Neural cell (in vitro differentiated cells): ENCODE measurements at regions not wholly inside any gene's neighbourhood (a gene's known extent, or its start where the extent isn't known, plus 50 kb on each side); places are given as distances from the start of the nearest gene placed in this dataset.

Source experiments
- H2AFZ ChIP-seq: fragments of 200-600, 300-800 bp; sonication (generic), shearing (Covaris generic); 2 replicates; pipeline ENCODE4 v1.6.0; 2014; ENCODE audit warnings: low read depth, mild to moderate bottlenecking, antibody characterized with exemption, low read length, moderate library complexity
- H3F3A ChIP-seq: fragments of 200-600 bp; shearing (Covaris generic); 2 replicates; pipeline ENCODE4 v1.6.1; 2016; ENCODE audit warnings: mild to moderate bottlenecking, moderate library complexity, mixed read lengths, antibody characterized with exemption, low read length; ENCODE audit not compliant: insufficient read depth, poor library complexity, severe bottlenecking
- H3K27ac ChIP-seq: fragments of 200-600, 300-800 bp; sonication (generic), shearing (Covaris generic); 2 replicates; pipeline ENCODE4 v1.5.1; 2014; ENCODE audit warnings: mild to moderate bottlenecking, low read length, moderate library complexity
- H3K27me3 ChIP-seq: fragments of 300-800, 200-600 bp; sonication (generic), shearing (Covaris generic); 2 replicates; pipeline ENCODE4 v1.6.0; 2014; ENCODE audit warnings: mild to moderate bottlenecking, low read depth, low read length, moderate library complexity; ENCODE audit not compliant: insufficient read depth
- H3K36me3 ChIP-seq: fragments of 300-800, 200-600 bp; sonication (generic), shearing (Covaris generic); 2 replicates; pipeline ENCODE4 v1.5.1; 2014; ENCODE audit warnings: mild to moderate bottlenecking, antibody characterized with exemption, low read length, moderate library complexity; ENCODE audit not compliant: insufficient read depth
- H3K4me2 ChIP-seq: fragments of 300-800, 200-600 bp; sonication (generic), shearing (Covaris generic); 2 replicates; pipeline ENCODE4 v1.6.0; 2014; ENCODE audit warnings: mild to moderate bottlenecking, low read length
- H3K4me3 ChIP-seq: fragments of 300-800, 200-600 bp; sonication (generic), shearing (Covaris generic); 2 replicates; pipeline ENCODE4 v1.5.1; 2014; ENCODE audit warnings: mild to moderate bottlenecking, low read length, moderate library complexity
- H3K79me2 ChIP-seq: fragments of 200-600 bp; shearing (Covaris generic); replicated peaks from 2 replicates; pipeline ENCODE4 v1.6.0; 2014; ENCODE audit warnings: mild to moderate bottlenecking, low read length, moderate library complexity; ENCODE audit not compliant: insufficient read depth
- H3K9ac ChIP-seq: fragments of 300-800, 200-600 bp; sonication (generic), shearing (Covaris generic); 2 replicates; pipeline ENCODE4 v1.6.1; 2016; ENCODE audit warnings: mild to moderate bottlenecking, low read length, mixed read lengths
- H3K9me2 ChIP-seq: fragments of 200-600 bp; shearing (Covaris generic); 2 replicates; pipeline ENCODE4 v1.6.1; 2016; ENCODE audit warnings: mild to moderate bottlenecking, low read length, mixed read lengths; ENCODE audit not compliant: insufficient read depth
- H3K9me3 ChIP-seq: fragments of 200-600, 300-800 bp; sonication (generic), shearing (Covaris generic); 2 replicates; pipeline ENCODE4 v1.6.1; 2016; ENCODE audit warnings: mild to moderate bottlenecking, mixed run types, low read length, moderate library complexity, mixed read lengths
- H4K20me1 ChIP-seq: fragments of 200-600 bp; shearing (Covaris generic); 2 replicates; pipeline ENCODE4 v1.6.1; 2016; ENCODE audit warnings: mild to moderate bottlenecking, mixed run types; ENCODE audit not compliant: insufficient read depth
- EP300 ChIP-seq: fragments of 450-650 bp; conservative IDR thresholded peaks from 2 replicates; pipeline ENCODE4 v1.6.1; 2014; ENCODE audit warnings: antibody characterized with exemption, mild to moderate bottlenecking, moderate library complexity; ENCODE audit not compliant: poor library complexity, severe bottlenecking
- EZH2 ChIP-seq: fragments of 200-600, 300-800 bp; shearing (Covaris generic), sonication (generic); IDR thresholded peaks from 2 replicates; pipeline ENCODE4 v1.6.1; 2014; ENCODE audit warnings: antibody characterized with exemption, low read length, borderline replicate concordance, mild to moderate bottlenecking; ENCODE audit not compliant: insufficient read depth, poor library complexity, severe bottlenecking
- MXI1 ChIP-seq: fragments of 450-650 bp; conservative IDR thresholded peaks from 2 replicates; pipeline ENCODE4 v1.6.1; 2014; ENCODE audit warnings: antibody characterized with exemption, mild to moderate bottlenecking; ENCODE audit not compliant: poor library complexity, severe bottlenecking
- POLR2AphosphoS5 ChIP-seq: IDR thresholded peaks from 2 replicates; pipeline ENCODE4 v1.6.1; 2012
- RAD21 ChIP-seq: fragments of 450-650 bp; conservative IDR thresholded peaks from 2 replicates; pipeline ENCODE4 v1.6.1; 2014; ENCODE audit warnings: antibody characterized with exemption, mild to moderate bottlenecking, moderate library complexity
- SMC3 ChIP-seq: fragments of 450-650 bp; conservative IDR thresholded peaks from 2 replicates; pipeline ENCODE4 v1.6.1; 2014; ENCODE audit warnings: antibody characterized with exemption, mild to moderate bottlenecking, moderate library complexity; ENCODE audit not compliant: poor library complexity
- TAF1 ChIP-seq: IDR thresholded peaks from 2 replicates; pipeline ENCODE4 v1.6.1; 2012; ENCODE audit warnings: low read depth
- TF ChIP-seq, protein P1 (sequence below): IDR thresholded peaks from 2 replicates; pipeline ENCODE4 v1.6.1; 2012; ENCODE audit warnings: borderline replicate concordance
- TF ChIP-seq, protein P2 (sequence below): fragments of 450-650 bp; IDR thresholded peaks from 2 replicates; pipeline ENCODE4 v1.5.1; 2014; ENCODE audit warnings: antibody characterized with exemption, mild to moderate bottlenecking, moderate library complexity; ENCODE audit not compliant: poor library complexity, severe bottlenecking

DNA sequence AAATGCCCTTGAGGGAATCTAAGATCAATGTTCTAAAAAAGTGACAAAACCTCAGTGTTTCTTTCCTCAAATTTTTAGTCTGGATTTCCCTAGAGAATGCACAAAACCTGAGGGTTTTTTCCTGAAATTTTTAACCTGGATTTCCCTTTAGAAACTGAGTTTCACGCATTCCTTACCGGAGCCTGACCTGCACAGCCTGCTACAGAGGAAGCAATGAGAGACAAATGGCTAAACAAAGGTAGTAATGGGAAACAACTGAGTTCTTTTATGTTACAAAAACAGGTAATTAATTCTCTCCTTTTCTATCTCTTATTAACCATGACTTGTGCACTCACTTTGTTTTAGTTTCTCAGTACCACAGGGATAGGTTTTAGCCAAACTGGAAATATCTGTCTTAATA lies 281.7 kb upstream of the NT5E start:
- H4K20me1 ChIP-seq: no peaks in the 10 kb centered on the region
- H2AFZ ChIP-seq: no peak overlapping the region
- H3K27ac ChIP-seq: no peak overlapping the region
- no peaks in the 10 kb centered on the region for H3K27me3 ChIP-seq
- no peaks in the 10 kb centered on the region for H3F3A ChIP-seq
- TF ChIP-seq RAD21: no peak
- TF ChIP-seq MXI1: no peak
- TF ChIP-seq SMC3: no peak
- TF ChIP-seq, protein P1, sequence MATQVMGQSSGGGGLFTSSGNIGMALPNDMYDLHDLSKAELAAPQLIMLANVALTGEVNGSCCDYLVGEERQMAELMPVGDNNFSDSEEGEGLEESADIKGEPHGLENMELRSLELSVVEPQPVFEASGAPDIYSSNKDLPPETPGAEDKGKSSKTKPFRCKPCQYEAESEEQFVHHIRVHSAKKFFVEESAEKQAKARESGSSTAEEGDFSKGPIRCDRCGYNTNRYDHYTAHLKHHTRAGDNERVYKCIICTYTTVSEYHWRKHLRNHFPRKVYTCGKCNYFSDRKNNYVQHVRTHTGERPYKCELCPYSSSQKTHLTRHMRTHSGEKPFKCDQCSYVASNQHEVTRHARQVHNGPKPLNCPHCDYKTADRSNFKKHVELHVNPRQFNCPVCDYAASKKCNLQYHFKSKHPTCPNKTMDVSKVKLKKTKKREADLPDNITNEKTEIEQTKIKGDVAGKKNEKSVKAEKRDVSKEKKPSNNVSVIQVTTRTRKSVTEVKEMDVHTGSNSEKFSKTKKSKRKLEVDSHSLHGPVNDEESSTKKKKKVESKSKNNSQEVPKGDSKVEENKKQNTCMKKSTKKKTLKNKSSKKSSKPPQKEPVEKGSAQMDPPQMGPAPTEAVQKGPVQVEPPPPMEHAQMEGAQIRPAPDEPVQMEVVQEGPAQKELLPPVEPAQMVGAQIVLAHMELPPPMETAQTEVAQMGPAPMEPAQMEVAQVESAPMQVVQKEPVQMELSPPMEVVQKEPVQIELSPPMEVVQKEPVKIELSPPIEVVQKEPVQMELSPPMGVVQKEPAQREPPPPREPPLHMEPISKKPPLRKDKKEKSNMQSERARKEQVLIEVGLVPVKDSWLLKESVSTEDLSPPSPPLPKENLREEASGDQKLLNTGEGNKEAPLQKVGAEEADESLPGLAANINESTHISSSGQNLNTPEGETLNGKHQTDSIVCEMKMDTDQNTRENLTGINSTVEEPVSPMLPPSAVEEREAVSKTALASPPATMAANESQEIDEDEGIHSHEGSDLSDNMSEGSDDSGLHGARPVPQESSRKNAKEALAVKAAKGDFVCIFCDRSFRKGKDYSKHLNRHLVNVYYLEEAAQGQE: no peak
- TF ChIP-seq POLR2AphosphoS5: no peak
- no peak for TF ChIP-seq EP300
- H3K4me2 ChIP-seq: no peak overlapping the region
- no peaks in the 10 kb centered on the region for H3K79me2 ChIP-seq
- no peaks in the 10 kb centered on the region for H3K9me3 ChIP-seq
- no peak overlapping the region for H3K9ac ChIP-seq
- H3K9me2 ChIP-seq: no peaks in the 10 kb centered on the region
- no peak overlapping the region for H3K4me3 ChIP-seq
- no peaks in the 10 kb centered on the region for H3K36me3 ChIP-seq

DNA sequence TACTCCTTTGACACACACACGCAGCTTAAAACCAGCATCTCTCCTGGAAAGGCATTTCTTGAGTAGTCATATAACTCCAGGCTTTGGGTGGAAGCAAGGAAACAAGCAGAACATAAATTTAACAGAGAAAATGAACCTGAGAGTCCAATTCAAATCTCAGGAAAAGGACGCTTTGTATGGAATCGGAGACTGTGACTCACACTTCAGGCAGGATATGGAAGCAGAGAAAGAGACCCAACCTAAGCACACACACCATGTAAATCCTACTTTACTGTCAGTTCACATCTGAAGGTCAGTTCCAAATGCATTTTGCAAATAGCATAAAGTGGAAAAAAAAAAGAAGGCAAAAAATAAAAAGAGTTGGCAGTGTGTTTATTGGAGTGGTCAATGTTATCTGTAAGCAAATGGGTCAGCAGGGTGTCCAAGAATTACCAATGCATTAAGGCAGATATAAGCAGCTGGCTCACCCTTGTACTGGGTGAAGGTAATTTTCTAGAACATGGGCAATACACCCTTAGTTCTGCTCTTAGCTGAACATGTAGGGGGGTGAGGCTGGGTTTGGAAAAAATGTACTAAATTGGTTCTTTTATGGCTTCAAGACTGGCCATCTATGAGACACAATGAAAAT lies 283.7 kb upstream of the NT5E start:
- TF ChIP-seq RAD21: no peak
- TF ChIP-seq EP300: no peak
- no peak for TF ChIP-seq POLR2AphosphoS5
- TF ChIP-seq EZH2: no peak
- no peak for TF ChIP-seq TAF1
- no peak for TF ChIP-seq SMC3
- no peak for TF ChIP-seq MXI1
- TF ChIP-seq, protein P2, sequence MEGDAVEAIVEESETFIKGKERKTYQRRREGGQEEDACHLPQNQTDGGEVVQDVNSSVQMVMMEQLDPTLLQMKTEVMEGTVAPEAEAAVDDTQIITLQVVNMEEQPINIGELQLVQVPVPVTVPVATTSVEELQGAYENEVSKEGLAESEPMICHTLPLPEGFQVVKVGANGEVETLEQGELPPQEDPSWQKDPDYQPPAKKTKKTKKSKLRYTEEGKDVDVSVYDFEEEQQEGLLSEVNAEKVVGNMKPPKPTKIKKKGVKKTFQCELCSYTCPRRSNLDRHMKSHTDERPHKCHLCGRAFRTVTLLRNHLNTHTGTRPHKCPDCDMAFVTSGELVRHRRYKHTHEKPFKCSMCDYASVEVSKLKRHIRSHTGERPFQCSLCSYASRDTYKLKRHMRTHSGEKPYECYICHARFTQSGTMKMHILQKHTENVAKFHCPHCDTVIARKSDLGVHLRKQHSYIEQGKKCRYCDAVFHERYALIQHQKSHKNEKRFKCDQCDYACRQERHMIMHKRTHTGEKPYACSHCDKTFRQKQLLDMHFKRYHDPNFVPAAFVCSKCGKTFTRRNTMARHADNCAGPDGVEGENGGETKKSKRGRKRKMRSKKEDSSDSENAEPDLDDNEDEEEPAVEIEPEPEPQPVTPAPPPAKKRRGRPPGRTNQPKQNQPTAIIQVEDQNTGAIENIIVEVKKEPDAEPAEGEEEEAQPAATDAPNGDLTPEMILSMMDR: no peak
- TF ChIP-seq, protein P1: no peak

More for the DNA sequence above, 283.7 kb upstream of the NT5E start:
- Histone ChIP-seq H3K36me3 (no peaks in the 10 kb centered on the region), H3K9me2 (no peaks in the 10 kb centered on the region), H3K4me2 (no peak overlapping the region), H3K27ac (no peak overlapping the region), H2AFZ (no peak overlapping the region), H3F3A (no peaks in the 10 kb centered on the region), H4K20me1 (no peaks in the 10 kb centered on the region), H3K79me2 (no peaks in the 10 kb centered on the region), H3K9ac (no peak overlapping the region), H3K4me3 (no peak overlapping the region), H3K9me3 (no peaks in the 10 kb centered on the region), H3K27me3 (no peaks in the 10 kb centered on the region)
